ENCODE measurements at regions not wholly inside any gene's neighbourhood (a gene's known extent, or its start where the extent isn't known, plus 50 kb on each side); places are given as distances from the start of the nearest gene placed in this dataset.

GRCh38 chr2:8625399-8626300 lies 56.2 kb upstream of the ID2 start:
- Histone ChIP-seq H3K4me1 (ENCODE audit: control insufficient read depth in 1 of 2, insufficient read depth in 2 of 2, low read length in 2 of 2) (no peaks in the 10 kb centered on the region), H3K9me3 (replicated peaks in 1 of 2; ENCODE audit: control insufficient read depth in 1 of 2, insufficient read depth in 1 of 2, low read length in 2 of 2) (no peaks in the 10 kb centered on the region), H3K79me2 (ENCODE audit: insufficient read depth, low read length) (no peaks in the 10 kb centered on the region), H4K20me1 (ENCODE audit: insufficient read depth, low read length) (no peaks in the 10 kb centered on the region), H3K9ac (ENCODE audit: insufficient read depth, low read length, poor library complexity, severe bottlenecking) (no peak overlapping the region), H2AFZ (ENCODE audit: insufficient read depth, low read depth, low read length, poor library complexity, severe bottlenecking) (no peak overlapping the region), H3K4me3 (replicated peaks in 1 of 3; ENCODE audit: low read depth in 2 of 3, low read length in 3 of 3) (no peak overlapping the region), H3K27ac (ENCODE audit: low read depth in 1 of 2, low read length in 2 of 2) (no peak overlapping the region), H3K27me3 (ENCODE audit: control insufficient read depth in 2 of 2, insufficient read depth in 2 of 2, low read length in 2 of 2) (no peaks in the 10 kb centered on the region), H3K4me2 (replicated peaks; ENCODE audit: extremely low read depth, low read length, poor library complexity, severe bottlenecking) (no peak overlapping the region), H3K36me3 (replicated peaks in 1 of 2; ENCODE audit: control insufficient read depth in 1 of 2, insufficient read depth in 2 of 2, low read length in 2 of 2) (no peaks in the 10 kb centered on the region)
- WGBS (ENCODE audit: insufficient coverage): 98% methylated on average over 23 of the region's 24 CpGs
- Mint-ChIP-seq H3K27ac (no peak overlapping the region), H3K4me1 (peaks cover 16% of the 10 kb centered on the region), H3K36me3 (no peaks in the 10 kb centered on the region), H3K4me3 (no peak overlapping the region), H3K27me3 (ENCODE audit: low read depth in 3 of 3) (peaks cover 4 to 18% (median 13%) of the 10 kb centered on the region in 3 donors), H3K9me3 (no peaks in the 10 kb centered on the region)
- no peak for DNase-seq
- intact Hi-C loops (cut with micrococcal nuclease): loop anchor here in 1 of 2 donors (10.0 kb wide), 1 partner anchor 1359 kb away; no protein-coding TSS in a partner anchor
- TF ChIP-seq CTCF (IDR thresholded peaks at IDR 0.05): no peak

- Histone ChIP-seq H4K20me1 (ENCODE audit: insufficient read depth, low read length) (no peaks in the 10 kb centered on the region), H3K9ac (ENCODE audit: insufficient read depth, low read length, poor library complexity, severe bottlenecking) (no peak overlapping the region), H3K36me3 (replicated peaks in 1 of 2; ENCODE audit: control insufficient read depth in 1 of 2, insufficient read depth in 2 of 2, low read length in 2 of 2) (no peaks in the 10 kb centered on the region), H2AFZ (ENCODE audit: insufficient read depth, low read depth, low read length, poor library complexity, severe bottlenecking) (peak overlapping the region; percentile 11), H3K4me1 (ENCODE audit: control insufficient read depth in 1 of 2, insufficient read depth in 2 of 2, low read length in 2 of 2) (no peaks in the 10 kb centered on the region), H3K27me3 (ENCODE audit: control insufficient read depth in 2 of 2, insufficient read depth in 2 of 2, low read length in 2 of 2) (no peaks in the 10 kb centered on the region), H3K27ac (ENCODE audit: low read depth in 1 of 2, low read length in 2 of 2) (no peak overlapping the region), H3K4me2 (replicated peaks; ENCODE audit: extremely low read depth, low read length, poor library complexity, severe bottlenecking) (no peak overlapping the region), H3K79me2 (ENCODE audit: insufficient read depth, low read length) (no peaks in the 10 kb centered on the region), H3K9me3 (replicated peaks in 1 of 2; ENCODE audit: control insufficient read depth in 1 of 2, insufficient read depth in 1 of 2, low read length in 2 of 2) (no peaks in the 10 kb centered on the region), H3K4me3 (replicated peaks in 1 of 3; ENCODE audit: low read depth in 2 of 3, low read length in 3 of 3) (no peak overlapping the region)
- H3K27ac Mint-ChIP-seq: peak overlapping the region in 1 of 7 donors; percentile 55
- H3K4me3 Mint-ChIP-seq: no peak overlapping the region
- no peaks in the 10 kb centered on the region for H3K9me3 Mint-ChIP-seq
- peaks cover 4 to 13% (median 13%) of the 10 kb centered on the region in 3 donors for H3K27me3 Mint-ChIP-seq (ENCODE audit: low read depth in 3 of 3)
- no peak for DNase-seq
- H3K36me3 Mint-ChIP-seq: no peaks in the 10 kb centered on the region
- 96% methylated on average over 8 of the region's 8 CpGs for WGBS (ENCODE audit: insufficient coverage)
- intact Hi-C loops (cut with micrococcal nuclease): loop anchor here in 1 of 2 donors (10.0 kb wide), 1 partner anchor 1358 kb away; no protein-coding TSS in a partner anchor
- peaks cover 18% of the 10 kb centered on the region for H3K4me1 Mint-ChIP-seq
- no peak for TF ChIP-seq CTCF (IDR thresholded peaks at IDR 0.05)
These were observed 55.3 kb upstream of the ID2 start for GRCh38 chr2:8626572-8626971.

All from CD14-positive monocyte (primary cell).